GM12892 (cell line): ENCODE measurements at regions not wholly inside any gene's neighbourhood (a gene's known extent, or its start where the extent isn't known, plus 50 kb on each side); places are given as distances from the start of the nearest gene placed in this dataset.

Experiments
- POLR2A ChIP-seq: IDR thresholded peaks from 2 replicates; pipeline ENCODE4 v1.6.1; 2011; ENCODE audit warnings: low read depth, low read length, control low read depth
- POLR2AphosphoS5 ChIP-seq: IDR thresholded peaks from 2 replicates; pipeline ENCODE4 v1.6.1; 2011; ENCODE audit warnings: low read depth, low read length, control low read depth
- TAF1 ChIP-seq: IDR thresholded peaks from 2 replicates; pipeline ENCODE4 v1.6.1; 2011; ENCODE audit warnings: low read depth, mild to moderate bottlenecking, control low read depth, low read length, borderline replicate concordance

DNA sequence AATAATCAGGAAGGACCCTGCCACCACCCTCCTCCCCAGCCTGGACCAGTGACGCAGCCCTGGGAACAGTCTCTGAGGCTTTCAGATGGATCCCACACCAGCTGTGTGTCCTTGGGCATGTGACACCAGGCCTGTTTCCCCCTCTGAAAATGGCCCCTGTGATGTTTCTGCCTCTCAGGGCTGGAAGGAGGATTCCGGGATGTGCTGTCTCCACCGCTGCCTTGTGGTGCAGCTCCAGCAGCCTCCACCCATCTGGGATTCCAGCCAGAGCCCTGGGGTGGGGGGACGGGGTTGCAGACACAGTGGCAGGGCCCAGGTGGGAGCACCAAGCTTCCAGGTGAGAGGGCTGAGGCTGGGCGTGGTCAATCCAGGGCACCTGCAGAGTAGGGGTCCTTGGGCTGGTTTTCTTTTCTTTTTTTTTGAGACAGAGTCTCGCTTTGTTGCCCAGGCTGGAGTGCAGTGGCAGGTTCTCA is 179.7 kb upstream of the IER5L start:
- no peak for TF ChIP-seq TAF1
- no peak for TF ChIP-seq POLR2AphosphoS5
- no peak for TF ChIP-seq POLR2A
